ENCODE measurements at regions not wholly inside any gene's neighbourhood (a gene's known extent, or its start where the extent isn't known, plus 50 kb on each side); places are given as distances from the start of the nearest gene placed in this dataset.

- H3K36me3 Mint-ChIP-seq (ENCODE audit: low read depth) = no peaks in the 10 kb centered on the region
- TF ChIP-seq CTCF (conservative IDR thresholded peaks at IDR 0.05) = no peak
Observed at GRCh38 chr9:13648068-13648467, 368.6 kb upstream of the MPDZ start.

GRCh38 chr9:13646500-13647021, 367.1 kb upstream of the MPDZ start:
- peaks cover 12% of the 10 kb centered on the region for H3K9me3 ChIP-seq (ENCODE audit: control insufficient read depth, low read length)
- no peak overlapping the region for H3K27ac ChIP-seq (ENCODE audit: low read depth, low read length)
- 88% methylated on average over 1 of the region's 1 CpG; no CpG with 5 or more reads in 1 of the 2 experiments for WGBS, 2 experiments (ENCODE audit: insufficient coverage in 1 of 2, insufficient read length in 1 of 2)
- H3K4me3 ChIP-seq (ENCODE audit: low read length) = no peak overlapping the region
- no peak overlapping the region for H3K9ac ChIP-seq (ENCODE audit: extremely low read depth, low read length, poor library complexity, severe bottlenecking)
- no peaks in the 10 kb centered on the region for H3K36me3 Mint-ChIP-seq (ENCODE audit: low read depth)
- no peaks in the 10 kb centered on the region for H3K4me1 ChIP-seq (ENCODE audit: control insufficient read depth, insufficient read depth, low read length)
- no peak overlapping the region for H3K27ac Mint-ChIP-seq
- no peak for DNase-seq
- H3K27me3 Mint-ChIP-seq (ENCODE audit: insufficient read depth) = no peaks in the 10 kb centered on the region
- peaks cover 6% of the 10 kb centered on the region for H3K9me3 Mint-ChIP-seq
- no peaks in the 10 kb centered on the region for H3K36me3 ChIP-seq (ENCODE audit: control insufficient read depth, insufficient read depth, low read length)
- H3K4me1 Mint-ChIP-seq = peaks cover 2% of the 10 kb centered on the region
- no peaks in the 10 kb centered on the region for H3K27me3 ChIP-seq (ENCODE audit: control insufficient read depth, insufficient read depth, low read length, poor library complexity, severe bottlenecking)
- no peak for TF ChIP-seq CTCF (conservative IDR thresholded peaks at IDR 0.05)
- H3K4me3 Mint-ChIP-seq = no peak overlapping the region

More at GRCh38 chr9:13648068-13648467, 368.6 kb upstream of the MPDZ start:
- H3K36me3 ChIP-seq (ENCODE audit: control insufficient read depth, insufficient read depth, low read length) = no peaks in the 10 kb centered on the region
- H3K4me1 ChIP-seq (ENCODE audit: control insufficient read depth, insufficient read depth, low read length) = no peaks in the 10 kb centered on the region
- H3K4me3 ChIP-seq (ENCODE audit: low read length) = no peak overlapping the region
- Mint-ChIP-seq H3K27ac (no peak overlapping the region), H3K4me3 (no peak overlapping the region), H3K27me3 (ENCODE audit: insufficient read depth) (no peaks in the 10 kb centered on the region), H3K4me1 (peaks cover under 1% of the 10 kb centered on the region), H3K9me3 (peaks cover 6% of the 10 kb centered on the region)
- H3K9me3 ChIP-seq (ENCODE audit: control insufficient read depth, low read length) = peaks cover 12% of the 10 kb centered on the region
- H3K27me3 ChIP-seq (ENCODE audit: control insufficient read depth, insufficient read depth, low read length, poor library complexity, severe bottlenecking) = no peaks in the 10 kb centered on the region
- H3K9ac ChIP-seq (ENCODE audit: extremely low read depth, low read length, poor library complexity, severe bottlenecking) = no peak overlapping the region
- no peak overlapping the region for H3K27ac ChIP-seq (ENCODE audit: low read depth, low read length)
- DNase-seq = no peak

- TF ChIP-seq CTCF (conservative IDR thresholded peaks at IDR 0.05) = no peak
- Histone ChIP-seq H3K4me1 (ENCODE audit: control insufficient read depth, insufficient read depth, low read length) (no peaks in the 10 kb centered on the region), H3K27me3 (ENCODE audit: control insufficient read depth, insufficient read depth, low read length, poor library complexity, severe bottlenecking) (no peaks in the 10 kb centered on the region), H3K27ac (ENCODE audit: low read depth, low read length) (no peak overlapping the region), H3K4me3 (ENCODE audit: low read length) (no peak overlapping the region), H3K9ac (ENCODE audit: extremely low read depth, low read length, poor library complexity, severe bottlenecking) (no peak overlapping the region), H3K36me3 (ENCODE audit: control insufficient read depth, insufficient read depth, low read length) (no peaks in the 10 kb centered on the region), H3K9me3 (ENCODE audit: control insufficient read depth, low read length) (peaks cover 12% of the 10 kb centered on the region)
- Mint-ChIP-seq H3K27ac (no peak overlapping the region), H3K36me3 (ENCODE audit: low read depth) (no peaks in the 10 kb centered on the region), H3K4me1 (peaks cover 2% of the 10 kb centered on the region), H3K9me3 (peaks cover 6% of the 10 kb centered on the region), H3K4me3 (no peak overlapping the region), H3K27me3 (ENCODE audit: insufficient read depth) (no peaks in the 10 kb centered on the region)
- WGBS, 2 experiments (ENCODE audit: insufficient coverage in 1 of 2, insufficient read length in 1 of 2) = no CpG with 5 or more reads among the region's 1 CpG
- no peak for DNase-seq
Observed at GRCh38 chr9:13645557-13645956, 366.1 kb upstream of the MPDZ start.
